Smooth muscle cell (in vitro differentiated cells): ENCODE measurements at regions not wholly inside any gene's neighbourhood (a gene's known extent, or its start where the extent isn't known, plus 50 kb on each side); places are given as distances from the start of the nearest gene placed in this dataset.

ENCODE experiments used
- DNase-seq: peaks from one replicate; lab custom pipeline; 2025; ENCODE audit not compliant: unreplicated experiment; lab: John Stamatoyannopoulos, UW
- H2AFZ ChIP-seq: fragments of 200-600 bp; sonication (generic); 2 replicates; pipeline ENCODE4 v1.6.0; 2016; ENCODE audit warnings: antibody characterized with exemption, low read depth, mild to moderate bottlenecking
- H3F3A ChIP-seq: fragments of 200-600 bp; sonication (generic); 2 replicates; pipeline ENCODE4 v1.6.0; 2017; ENCODE audit warnings: antibody characterized with exemption, low read depth
- H3K27ac ChIP-seq: fragments of 200-600 bp; sonication (generic); 2 replicates; pipeline ENCODE4 v1.5.1; 2016; ENCODE audit warnings: low read depth, mild to moderate bottlenecking
- H3K27me3 ChIP-seq: fragments of 200-600 bp; sonication (generic); 2 replicates; pipeline ENCODE4 v1.6.1; 2016; ENCODE audit warnings: low read depth, mild to moderate bottlenecking
- H3K36me3 ChIP-seq: fragments of 200-600 bp; sonication (generic); 2 replicates; pipeline ENCODE4 v1.5.1; 2016; ENCODE audit warnings: low read depth
- H3K4me1 ChIP-seq: fragments of 200-600 bp; sonication (generic); 2 replicates; pipeline ENCODE4 v1.5.1; 2016; ENCODE audit warnings: low read depth
- H3K4me2 ChIP-seq: fragments of 200-600 bp; sonication (generic); 2 replicates; pipeline ENCODE4 v1.6.0; 2016; ENCODE audit warnings: mild to moderate bottlenecking
- H3K4me3 ChIP-seq: fragments of 200-600 bp; sonication (generic); 2 replicates; pipeline ENCODE4 v1.5.1; 2016; ENCODE audit warnings: mild to moderate bottlenecking
- H3K79me2 ChIP-seq: fragments of 200-600 bp; sonication (generic); 2 replicates; pipeline ENCODE4 v1.6.0; 2016; ENCODE audit warnings: low read depth, mild to moderate bottlenecking
- H3K9ac ChIP-seq: fragments of 200-600 bp; sonication (generic); 2 replicates; pipeline ENCODE4 v1.6.0; 2016; ENCODE audit warnings: low read depth
- H3K9me3 ChIP-seq: fragments of 200-600 bp; sonication (generic); replicated peaks from 2 replicates; pipeline ENCODE4 v1.5.1; 2016; ENCODE audit warnings: low read depth
- H4K20me1 ChIP-seq: fragments of 200-600 bp; sonication (generic); 2 replicates; pipeline ENCODE4 v1.6.0; 2016; ENCODE audit warnings: low read depth
- CTCF ChIP-seq: fragments of 200-600 bp; sonication (generic); IDR thresholded peaks from 2 replicates; pipeline ENCODE4 v1.5.1; 2017; ENCODE audit warnings: borderline replicate concordance, mild to moderate bottlenecking, antibody characterized with exemption; ENCODE audit not compliant: insufficient read depth, poor library complexity, severe bottlenecking
- WGBS: methylation state at CpG from one replicate; pipeline ENCODE4 v1.1.7; 2016; ENCODE audit warnings: low lambda C conversion rate; 5-methylcytosine and 5-hydroxymethylcytosine counted together

- TF ChIP-seq CTCF: no peak
- Histone ChIP-seq H3K4me1 (no peaks in the 10 kb centered on the region), H3K4me3 (no peak overlapping the region), H3K79me2 (no peaks in the 10 kb centered on the region), H3K36me3 (no peaks in the 10 kb centered on the region), H3K27ac (no peak overlapping the region), H3F3A (no peaks in the 10 kb centered on the region), H3K27me3 (peaks cover 26% of the 10 kb centered on the region), H3K9me3 (no peaks in the 10 kb centered on the region), H2AFZ (no peak overlapping the region), H3K4me2 (no peak overlapping the region), H4K20me1 (no peaks in the 10 kb centered on the region), H3K9ac (no peak overlapping the region)
- no peak for DNase-seq
- WGBS: 11% methylated on average over 1 of the region's 1 CpG
These were observed 54.4 kb upstream of the CPHXL start for GRCh38 chr16:75780669-75781068.

- Histone ChIP-seq H3K27ac (no peak overlapping the region), H3K27me3 (peaks cover 26% of the 10 kb centered on the region), H3K9ac (no peak overlapping the region), H3K36me3 (no peaks in the 10 kb centered on the region), H3K4me1 (no peaks in the 10 kb centered on the region), H3F3A (no peaks in the 10 kb centered on the region), H3K9me3 (no peaks in the 10 kb centered on the region), H3K4me2 (no peak overlapping the region), H2AFZ (no peak overlapping the region), H4K20me1 (no peaks in the 10 kb centered on the region), H3K4me3 (no peak overlapping the region), H3K79me2 (no peaks in the 10 kb centered on the region)
- TF ChIP-seq CTCF: no peak
- DNase-seq: no peak
- 86% methylated on average over 5 of the region's 5 CpGs for WGBS
These were observed 55.5 kb upstream of the CPHXL start for GRCh38 chr16:75781683-75782343.

GRCh38 chr16:75787440-75787839 is 61.1 kb upstream of the CPHXL start:
- no peak overlapping the region for H3K4me2 ChIP-seq
- no peak overlapping the region for H2AFZ ChIP-seq
- H3K9me3 ChIP-seq: no peaks in the 10 kb centered on the region
- H3K4me3 ChIP-seq: no peak overlapping the region
- H3K27me3 ChIP-seq: no peaks in the 10 kb centered on the region
- no peaks in the 10 kb centered on the region for H4K20me1 ChIP-seq
- H3K4me1 ChIP-seq: no peaks in the 10 kb centered on the region
- 54% methylated on average over 1 of the region's 1 CpG for WGBS
- H3K27ac ChIP-seq: no peak overlapping the region
- TF ChIP-seq CTCF: no peak
- H3K36me3 ChIP-seq: no peaks in the 10 kb centered on the region
- no peak overlapping the region for H3K9ac ChIP-seq
- H3F3A ChIP-seq: no peaks in the 10 kb centered on the region
- DNase-seq: no peak
- H3K79me2 ChIP-seq: no peaks in the 10 kb centered on the region

- H3F3A ChIP-seq: no peaks in the 10 kb centered on the region
- H3K27ac ChIP-seq: no peak overlapping the region
- no peak overlapping the region for H3K9ac ChIP-seq
- no peak overlapping the region for H3K4me3 ChIP-seq
- no peak for DNase-seq
- peak; percentile 85 for TF ChIP-seq CTCF
- no peaks in the 10 kb centered on the region for H3K4me1 ChIP-seq
- no peaks in the 10 kb centered on the region for H3K9me3 ChIP-seq
- H3K36me3 ChIP-seq: no peaks in the 10 kb centered on the region
- 38% methylated on average over 4 of the region's 4 CpGs for WGBS
- H4K20me1 ChIP-seq: no peaks in the 10 kb centered on the region
- H3K27me3 ChIP-seq: no peaks in the 10 kb centered on the region
- no peak overlapping the region for H2AFZ ChIP-seq
- no peak overlapping the region for H3K4me2 ChIP-seq
- no peaks in the 10 kb centered on the region for H3K79me2 ChIP-seq
These were observed 62.9 kb upstream of the CPHXL start for GRCh38 chr16:75789237-75789636.
